Omental fat pad (tissue), 3 donors: ENCODE measurements at regions not wholly inside any gene's neighbourhood (a gene's known extent, or its start where the extent isn't known, plus 50 kb on each side); places are given as distances from the start of the nearest gene placed in this dataset.
"Not testable (repeated sequence)": the region's sequence is repeated elsewhere in the genome, so short reads cannot be mapped to it uniquely, and the experiment has no call there.

Experiments
- ATAC-seq: fragments of 150-250 bp; one replicate; pipeline ENCODE4 v1.9.1; 2016; ENCODE audit warnings: mild to moderate bottlenecking, moderate library complexity; ENCODE audit not compliant: low FRiP score
- DNase-seq: peaks from one replicate; pipeline ENCODE4 v3.0.0-alpha.2; 2019; ENCODE audit warnings: low spot score
- TF ChIP-seq, protein P1 (sequence below), 3 donors: fragments of 450-650 bp; IDR thresholded peaks; one replicate each; pipeline ENCODE4 v1.5.1; 2016 to 2017; ENCODE audit warnings: antibody characterized with exemption in 3 of 3, mild to moderate bottlenecking in 3 of 3, moderate library complexity in 2 of 3

- DNase-seq: no peak
- TF ChIP-seq, protein P1, sequence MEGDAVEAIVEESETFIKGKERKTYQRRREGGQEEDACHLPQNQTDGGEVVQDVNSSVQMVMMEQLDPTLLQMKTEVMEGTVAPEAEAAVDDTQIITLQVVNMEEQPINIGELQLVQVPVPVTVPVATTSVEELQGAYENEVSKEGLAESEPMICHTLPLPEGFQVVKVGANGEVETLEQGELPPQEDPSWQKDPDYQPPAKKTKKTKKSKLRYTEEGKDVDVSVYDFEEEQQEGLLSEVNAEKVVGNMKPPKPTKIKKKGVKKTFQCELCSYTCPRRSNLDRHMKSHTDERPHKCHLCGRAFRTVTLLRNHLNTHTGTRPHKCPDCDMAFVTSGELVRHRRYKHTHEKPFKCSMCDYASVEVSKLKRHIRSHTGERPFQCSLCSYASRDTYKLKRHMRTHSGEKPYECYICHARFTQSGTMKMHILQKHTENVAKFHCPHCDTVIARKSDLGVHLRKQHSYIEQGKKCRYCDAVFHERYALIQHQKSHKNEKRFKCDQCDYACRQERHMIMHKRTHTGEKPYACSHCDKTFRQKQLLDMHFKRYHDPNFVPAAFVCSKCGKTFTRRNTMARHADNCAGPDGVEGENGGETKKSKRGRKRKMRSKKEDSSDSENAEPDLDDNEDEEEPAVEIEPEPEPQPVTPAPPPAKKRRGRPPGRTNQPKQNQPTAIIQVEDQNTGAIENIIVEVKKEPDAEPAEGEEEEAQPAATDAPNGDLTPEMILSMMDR (IDR thresholded peaks at IDR 0.05): no peak
- no peak for ATAC-seq
Measured at GRCh38 chr6:170202416-170203135, 88.3 kb downstream of the DLL1 start.

GRCh38 chr6:170201361-170201760 lies 89.5 kb downstream of the DLL1 start:
- ATAC-seq (no peak), DNase-seq (no peak)
- TF ChIP-seq, protein P1 (IDR thresholded peaks at IDR 0.05): no peak

- peak; percentile 97 for ATAC-seq
- DNase-seq: no peak
Measured at GRCh38 chr6:170200458-170200891, 90.4 kb downstream of the DLL1 start.

DNA sequence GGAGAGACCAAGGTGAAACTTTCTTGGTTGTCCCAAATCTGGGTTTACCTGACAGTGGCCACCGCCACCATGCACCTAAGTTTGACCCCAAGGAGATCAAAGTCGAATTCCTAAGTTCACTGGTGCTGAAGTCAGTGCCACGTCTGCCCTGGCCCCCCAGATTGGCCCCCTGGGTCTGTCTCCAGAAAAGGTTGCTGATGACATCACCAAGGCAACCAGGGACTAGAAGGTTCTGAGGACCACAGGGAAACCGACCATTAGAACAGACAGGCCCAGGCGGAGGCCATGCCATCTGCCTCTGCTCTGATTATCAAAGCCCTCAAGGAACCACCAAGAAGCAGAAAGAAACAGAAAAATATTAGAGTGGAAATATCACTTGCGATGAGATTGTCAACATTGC lies 91.2 kb downstream of the DLL1 start:
- TF ChIP-seq, protein P1 (IDR thresholded peaks at IDR 0.05): no peak
- ATAC-seq (no peak), DNase-seq (no peak)

More at GRCh38 chr6:170200458-170200891, 90.4 kb downstream of the DLL1 start:
- TF ChIP-seq, protein P1 (IDR thresholded peaks at IDR 0.05): no peak

DNA sequence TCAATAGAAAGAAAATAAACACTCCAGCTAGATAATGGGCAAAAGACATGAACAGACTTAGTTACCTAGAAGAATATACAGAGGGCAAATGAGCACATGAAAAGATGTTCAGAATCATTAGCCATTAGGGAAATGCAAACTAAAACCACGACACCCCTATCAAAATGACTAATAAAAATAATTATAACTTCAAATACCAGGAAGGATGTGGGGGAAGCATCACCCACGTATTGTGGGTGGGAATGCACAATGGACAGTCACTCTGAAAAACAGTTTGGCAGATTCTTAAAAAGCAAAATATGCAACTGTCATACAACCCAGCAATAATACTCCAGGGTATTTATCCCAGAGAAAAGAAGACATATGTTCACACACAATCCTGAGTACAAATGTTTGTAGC lies 92.6 kb downstream of the DLL1 start:
- no peak for DNase-seq
- no peak for ATAC-seq
- TF ChIP-seq, protein P1 (IDR thresholded peaks at IDR 0.05): no peak

- TF ChIP-seq, protein P1 (IDR thresholded peaks at IDR 0.05): no peak
- ATAC-seq (no peak), DNase-seq (no peak)
Measured at GRCh38 chr6:170193326-170193821, 97.5 kb downstream of the DLL1 start.

GRCh38 chr6:170192905-170193304 lies 98.0 kb downstream of the DLL1 start:
- TF ChIP-seq, protein P1 (IDR thresholded peaks at IDR 0.05): no peak
- no peak for DNase-seq
- ATAC-seq: no peak

GRCh38 chr6:170192101-170192500 lies 98.8 kb downstream of the DLL1 start:
- ATAC-seq, DNase-seq: not testable (repeated sequence)
